ENCODE measurements at regions not wholly inside any gene's neighbourhood (a gene's known extent, or its start where the extent isn't known, plus 50 kb on each side); places are given as distances from the start of the nearest gene placed in this dataset.

- H3K4me3 ChIP-seq (ENCODE audit: low read depth, poor library complexity, severe bottlenecking): no peak overlapping the region
- 84 to 90% methylated on average over 4 of the region's 4 CpGs for WGBS, 2 donors
- intact Hi-C loops (cut with DNase I; ENCODE audit: low total_unique reads): no loop called here
- TF ChIP-seq, protein P1, sequence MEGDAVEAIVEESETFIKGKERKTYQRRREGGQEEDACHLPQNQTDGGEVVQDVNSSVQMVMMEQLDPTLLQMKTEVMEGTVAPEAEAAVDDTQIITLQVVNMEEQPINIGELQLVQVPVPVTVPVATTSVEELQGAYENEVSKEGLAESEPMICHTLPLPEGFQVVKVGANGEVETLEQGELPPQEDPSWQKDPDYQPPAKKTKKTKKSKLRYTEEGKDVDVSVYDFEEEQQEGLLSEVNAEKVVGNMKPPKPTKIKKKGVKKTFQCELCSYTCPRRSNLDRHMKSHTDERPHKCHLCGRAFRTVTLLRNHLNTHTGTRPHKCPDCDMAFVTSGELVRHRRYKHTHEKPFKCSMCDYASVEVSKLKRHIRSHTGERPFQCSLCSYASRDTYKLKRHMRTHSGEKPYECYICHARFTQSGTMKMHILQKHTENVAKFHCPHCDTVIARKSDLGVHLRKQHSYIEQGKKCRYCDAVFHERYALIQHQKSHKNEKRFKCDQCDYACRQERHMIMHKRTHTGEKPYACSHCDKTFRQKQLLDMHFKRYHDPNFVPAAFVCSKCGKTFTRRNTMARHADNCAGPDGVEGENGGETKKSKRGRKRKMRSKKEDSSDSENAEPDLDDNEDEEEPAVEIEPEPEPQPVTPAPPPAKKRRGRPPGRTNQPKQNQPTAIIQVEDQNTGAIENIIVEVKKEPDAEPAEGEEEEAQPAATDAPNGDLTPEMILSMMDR (IDR thresholded peaks at IDR 0.05): no peak
- no peak for TF ChIP-seq POLR2A (IDR thresholded peaks at IDR 0.05)
- no peak for DNase-seq (ENCODE audit: low spot score in 2 of 2)
These were observed 334.8 kb downstream of the DRD1 start for GRCh38 chr5:175109058-175109755.

- intact Hi-C loops (cut with DNase I; ENCODE audit: low total_unique reads): no loop called here
- TF ChIP-seq POLR2A (IDR thresholded peaks at IDR 0.05): no peak
- TF ChIP-seq, protein P1 (IDR thresholded peaks at IDR 0.05): no peak
- WGBS, 2 donors: 67 to 71% methylated on average over 5 of the region's 5 CpGs
- no peak for DNase-seq (ENCODE audit: low spot score in 2 of 2)
- no peak overlapping the region for H3K4me3 ChIP-seq (ENCODE audit: low read depth, poor library complexity, severe bottlenecking)
These were observed 336.1 kb downstream of the DRD1 start for GRCh38 chr5:175107865-175108264.

GRCh38 chr5:175107028-175107588, 336.9 kb downstream of the DRD1 start:
- intact Hi-C loops (cut with DNase I; ENCODE audit: low total_unique reads): no loop called here
- DNase-seq (ENCODE audit: low spot score in 2 of 2): no peak
- TF ChIP-seq, protein P1 (IDR thresholded peaks at IDR 0.05): no peak
- no peak for TF ChIP-seq POLR2A (IDR thresholded peaks at IDR 0.05)
- H3K4me3 ChIP-seq (ENCODE audit: low read depth, poor library complexity, severe bottlenecking): no peak overlapping the region
- WGBS, 2 donors: 68 to 88% methylated on average over 1 of the region's 1 CpG

DNA sequence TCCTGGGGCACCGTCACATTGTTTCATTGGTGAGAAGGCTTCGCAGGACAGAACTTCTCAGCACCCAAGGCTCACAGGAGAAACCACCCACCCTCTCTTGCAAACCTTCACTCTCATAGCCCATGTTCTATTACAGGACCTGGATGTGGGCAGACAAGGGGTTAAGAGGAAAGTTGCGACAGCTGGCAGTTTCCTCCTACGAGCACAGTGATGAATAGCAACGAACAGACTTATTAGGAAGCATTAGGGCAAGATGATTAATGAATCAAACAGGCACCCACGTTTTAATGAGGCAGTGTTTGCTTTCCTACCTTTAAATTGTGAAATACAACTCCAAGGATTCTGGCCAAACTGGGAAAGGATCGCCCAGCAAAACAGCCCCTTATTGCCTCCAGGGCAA, 339.3 kb downstream of the DRD1 start:
- DNase-seq (ENCODE audit: low spot score in 2 of 2): no peak
- intact Hi-C loops (cut with DNase I; ENCODE audit: low total_unique reads): no loop called here
- TF ChIP-seq, protein P1 (IDR thresholded peaks at IDR 0.05): no peak
- TF ChIP-seq POLR2A (IDR thresholded peaks at IDR 0.05): no peak
- WGBS, 2 donors: 29 to 30% methylated on average over 7 of the region's 7 CpGs
- no peak overlapping the region for H3K4me3 ChIP-seq (ENCODE audit: low read depth, poor library complexity, severe bottlenecking)

GRCh38 chr5:175103746-175104145, 340.2 kb downstream of the DRD1 start:
- 33 to 49% methylated on average over 4 of the region's 4 CpGs for WGBS, 2 donors
- intact Hi-C loops (cut with DNase I; ENCODE audit: low total_unique reads): no loop called here
- H3K4me3 ChIP-seq (ENCODE audit: low read depth, poor library complexity, severe bottlenecking): no peak overlapping the region
- no peak for TF ChIP-seq POLR2A (IDR thresholded peaks at IDR 0.05)
- TF ChIP-seq, protein P1 (IDR thresholded peaks at IDR 0.05): no peak
- DNase-seq (ENCODE audit: low spot score in 2 of 2): no peak

DNA sequence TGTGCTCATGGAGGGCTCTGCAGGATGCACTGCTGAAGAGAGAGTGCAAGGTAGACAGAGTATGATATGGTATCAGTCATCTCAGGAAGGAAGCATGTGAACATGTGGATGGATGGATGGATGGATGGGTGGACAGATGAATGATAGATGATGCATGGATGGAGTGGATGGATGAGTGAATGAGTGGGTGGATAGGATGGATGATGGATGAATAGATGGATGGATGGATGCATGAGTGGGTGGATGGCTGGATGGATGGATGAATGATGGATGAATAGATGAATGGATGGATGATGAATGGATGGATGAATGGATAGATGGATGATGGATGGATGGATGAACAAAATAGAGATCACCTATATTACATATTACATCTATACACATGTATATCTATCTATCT, 341.3 kb downstream of the DRD1 start:
- DNase-seq (ENCODE audit: low spot score in 2 of 2): no peak
- intact Hi-C loops (cut with DNase I; ENCODE audit: low total_unique reads): no loop called here
- TF ChIP-seq POLR2A (IDR thresholded peaks at IDR 0.05): no peak
- TF ChIP-seq, protein P1 (IDR thresholded peaks at IDR 0.05): no peak
- no peak overlapping the region for H3K4me3 ChIP-seq (ENCODE audit: low read depth, poor library complexity, severe bottlenecking)

Data from lower leg skin (tissue), 4 donors.